PFSK-1 (cell line): ENCODE measurements at regions not wholly inside any gene's neighbourhood (a gene's known extent, or its start where the extent isn't known, plus 50 kb on each side); places are given as distances from the start of the nearest gene placed in this dataset.

Source experiments
- FOXP2 ChIP-seq: optimal IDR thresholded peaks from 2 replicates; pipeline ENCODE3; 2011; ENCODE audit warnings: borderline replicate concordance, control low read depth, inconsistent platforms; ENCODE audit not compliant: insufficient read depth; ENCODE audit errors: extremely low read length, extremely low read depth
- POLR2AphosphoS5 ChIP-seq: IDR thresholded peaks from 2 replicates; pipeline ENCODE4 v1.6.1; 2012; ENCODE audit warnings: low read depth, mild to moderate bottlenecking, control low read depth, low read length, moderate library complexity
- SIN3A ChIP-seq: IDR thresholded peaks from 2 replicates; pipeline ENCODE4 v1.6.1; 2012; ENCODE audit warnings: mild to moderate bottlenecking, low read length, moderate library complexity, borderline replicate concordance; ENCODE audit not compliant: insufficient read depth
- TAF1 ChIP-seq: IDR thresholded peaks from 2 replicates; pipeline ENCODE4 v1.6.1; 2012; ENCODE audit warnings: low read length, control low read depth, borderline replicate concordance; ENCODE audit not compliant: insufficient read depth
- TF ChIP-seq, protein P1 (sequence below), 2 experiments: IDR thresholded peaks; 2 replicates each; pipeline versions ENCODE4 v1.6.1 to v1.8.0; 2011 to 2012; ENCODE audit warnings: low read depth in 2 of 2, low read length in 2 of 2, control low read depth in 1 of 2, inconsistent platforms in 1 of 2, mild to moderate bottlenecking in 1 of 2, moderate library complexity in 1 of 2; ENCODE audit not compliant: insufficient read depth in 1 of 2

DNA sequence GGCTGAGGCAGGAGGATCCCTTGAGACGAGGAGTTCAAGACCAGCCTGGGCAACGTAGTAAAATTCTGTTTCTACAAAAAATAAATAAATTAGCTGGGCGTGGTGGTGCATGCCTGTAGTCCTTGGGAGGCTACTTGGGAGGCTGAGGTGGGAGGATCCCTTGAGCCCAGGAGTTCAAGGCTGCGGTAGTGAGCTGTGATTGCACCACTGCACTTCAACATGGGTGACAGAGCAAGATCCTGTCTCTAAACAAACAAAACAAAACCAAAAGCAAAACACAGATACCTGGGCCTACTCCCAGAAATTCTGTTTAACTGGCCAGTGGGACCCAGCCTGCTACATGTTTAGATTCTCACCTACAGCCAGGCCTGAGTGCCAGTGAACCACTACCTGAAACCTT lies 74.6 kb upstream of the MEDAG start:
- TF ChIP-seq SIN3A: no peak
- no peak for TF ChIP-seq POLR2AphosphoS5
- TF ChIP-seq, protein P1, sequence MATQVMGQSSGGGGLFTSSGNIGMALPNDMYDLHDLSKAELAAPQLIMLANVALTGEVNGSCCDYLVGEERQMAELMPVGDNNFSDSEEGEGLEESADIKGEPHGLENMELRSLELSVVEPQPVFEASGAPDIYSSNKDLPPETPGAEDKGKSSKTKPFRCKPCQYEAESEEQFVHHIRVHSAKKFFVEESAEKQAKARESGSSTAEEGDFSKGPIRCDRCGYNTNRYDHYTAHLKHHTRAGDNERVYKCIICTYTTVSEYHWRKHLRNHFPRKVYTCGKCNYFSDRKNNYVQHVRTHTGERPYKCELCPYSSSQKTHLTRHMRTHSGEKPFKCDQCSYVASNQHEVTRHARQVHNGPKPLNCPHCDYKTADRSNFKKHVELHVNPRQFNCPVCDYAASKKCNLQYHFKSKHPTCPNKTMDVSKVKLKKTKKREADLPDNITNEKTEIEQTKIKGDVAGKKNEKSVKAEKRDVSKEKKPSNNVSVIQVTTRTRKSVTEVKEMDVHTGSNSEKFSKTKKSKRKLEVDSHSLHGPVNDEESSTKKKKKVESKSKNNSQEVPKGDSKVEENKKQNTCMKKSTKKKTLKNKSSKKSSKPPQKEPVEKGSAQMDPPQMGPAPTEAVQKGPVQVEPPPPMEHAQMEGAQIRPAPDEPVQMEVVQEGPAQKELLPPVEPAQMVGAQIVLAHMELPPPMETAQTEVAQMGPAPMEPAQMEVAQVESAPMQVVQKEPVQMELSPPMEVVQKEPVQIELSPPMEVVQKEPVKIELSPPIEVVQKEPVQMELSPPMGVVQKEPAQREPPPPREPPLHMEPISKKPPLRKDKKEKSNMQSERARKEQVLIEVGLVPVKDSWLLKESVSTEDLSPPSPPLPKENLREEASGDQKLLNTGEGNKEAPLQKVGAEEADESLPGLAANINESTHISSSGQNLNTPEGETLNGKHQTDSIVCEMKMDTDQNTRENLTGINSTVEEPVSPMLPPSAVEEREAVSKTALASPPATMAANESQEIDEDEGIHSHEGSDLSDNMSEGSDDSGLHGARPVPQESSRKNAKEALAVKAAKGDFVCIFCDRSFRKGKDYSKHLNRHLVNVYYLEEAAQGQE (IDR thresholded peaks at IDR 0.05; ENCODE audit: insufficient read depth in 1 of 2, low read depth in 2 of 2, low read length in 2 of 2): no peak
- TF ChIP-seq TAF1: no peak
- TF ChIP-seq FOXP2: no peak
